Endothelial cell (in vitro differentiated cells): ENCODE measurements at regions not wholly inside any gene's neighbourhood (a gene's known extent, or its start where the extent isn't known, plus 50 kb on each side); places are given as distances from the start of the nearest gene placed in this dataset.
A peak's percentile ranks its signal among the peaks of the same experiment; 100 is the strongest.

Experiments used
- DNase-seq: peaks from one replicate; pipeline ENCODE4 v3.0.0; 2021; ENCODE audit warnings: low spot score
- H3K27ac Mint-ChIP-seq: one replicate; pipeline ENCODE4 v1.8.0; 2021; ENCODE audit warnings: mixed read lengths, inconsistent platforms; ENCODE audit not compliant: unreplicated experiment
- H3K27me3 Mint-ChIP-seq: one replicate; pipeline ENCODE4 v1.8.0; 2021; ENCODE audit warnings: mild to moderate bottlenecking, moderate library complexity, mixed read lengths, inconsistent platforms; ENCODE audit not compliant: unreplicated experiment
- H3K36me3 Mint-ChIP-seq: one replicate; pipeline ENCODE4 v1.8.0; 2021; ENCODE audit warnings: mild to moderate bottlenecking, low read depth, mixed read lengths, inconsistent platforms; ENCODE audit not compliant: unreplicated experiment
- H3K4me1 Mint-ChIP-seq: one replicate; pipeline ENCODE4 v1.8.0; 2021; ENCODE audit warnings: mild to moderate bottlenecking, mixed read lengths, inconsistent platforms; ENCODE audit not compliant: unreplicated experiment
- H3K4me3 Mint-ChIP-seq: one replicate; pipeline ENCODE4 v1.8.0; 2021; ENCODE audit warnings: mild to moderate bottlenecking, mixed read lengths, inconsistent platforms; ENCODE audit not compliant: unreplicated experiment
- H3K9me3 Mint-ChIP-seq: one replicate; pipeline ENCODE4 v1.8.0; 2021; ENCODE audit warnings: mixed read lengths, inconsistent platforms; ENCODE audit not compliant: unreplicated experiment
- CTCF ChIP-seq: fragments of 200-600 bp; sonication (generic); IDR thresholded peaks from one replicate; pipeline ENCODE4 v1.5.0; 2021; ENCODE audit warnings: antibody characterized with exemption; ENCODE audit not compliant: unreplicated experiment

DNA sequence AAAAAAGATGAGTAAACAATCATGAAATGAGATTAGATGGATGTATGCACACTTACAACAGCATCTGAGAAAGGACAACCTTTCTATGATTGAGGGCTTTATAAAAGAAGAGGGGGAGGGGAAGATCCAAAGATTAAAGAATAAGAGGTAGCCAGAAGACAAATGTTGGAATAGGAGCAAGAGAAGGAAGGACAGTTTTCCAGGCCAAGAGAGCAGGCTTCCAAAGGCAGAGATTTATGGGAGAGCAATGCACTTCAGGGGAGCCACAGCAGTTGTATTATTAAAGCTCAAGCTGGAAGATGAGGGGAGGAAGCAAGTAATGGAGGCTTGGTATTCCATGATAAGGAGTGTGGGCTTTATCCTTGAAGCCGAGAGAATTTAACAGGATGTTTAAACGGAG, 110.3 kb upstream of the PTPN13 start:
- H3K4me3 Mint-ChIP-seq: no peak overlapping the region
- no peak for DNase-seq
- H3K4me1 Mint-ChIP-seq: peaks cover 21% of the 10 kb centered on the region
- H3K9me3 Mint-ChIP-seq: no peaks in the 10 kb centered on the region
- no peak for TF ChIP-seq CTCF
- H3K36me3 Mint-ChIP-seq: no peaks in the 10 kb centered on the region
- H3K27ac Mint-ChIP-seq: peak overlapping the region; percentile 50
- peaks cover 4% of the 10 kb centered on the region for H3K27me3 Mint-ChIP-seq

- H3K9me3 Mint-ChIP-seq: no peaks in the 10 kb centered on the region
- H3K4me1 Mint-ChIP-seq: peaks cover 21% of the 10 kb centered on the region
- no peaks in the 10 kb centered on the region for H3K36me3 Mint-ChIP-seq
- no peak for TF ChIP-seq CTCF
- no peak overlapping the region for H3K27ac Mint-ChIP-seq
- DNase-seq: no peak
- no peak overlapping the region for H3K4me3 Mint-ChIP-seq
- H3K27me3 Mint-ChIP-seq: peaks cover 4% of the 10 kb centered on the region
Measured at GRCh38 chr4:86484241-86484640, 109.9 kb upstream of the PTPN13 start.

DNA sequence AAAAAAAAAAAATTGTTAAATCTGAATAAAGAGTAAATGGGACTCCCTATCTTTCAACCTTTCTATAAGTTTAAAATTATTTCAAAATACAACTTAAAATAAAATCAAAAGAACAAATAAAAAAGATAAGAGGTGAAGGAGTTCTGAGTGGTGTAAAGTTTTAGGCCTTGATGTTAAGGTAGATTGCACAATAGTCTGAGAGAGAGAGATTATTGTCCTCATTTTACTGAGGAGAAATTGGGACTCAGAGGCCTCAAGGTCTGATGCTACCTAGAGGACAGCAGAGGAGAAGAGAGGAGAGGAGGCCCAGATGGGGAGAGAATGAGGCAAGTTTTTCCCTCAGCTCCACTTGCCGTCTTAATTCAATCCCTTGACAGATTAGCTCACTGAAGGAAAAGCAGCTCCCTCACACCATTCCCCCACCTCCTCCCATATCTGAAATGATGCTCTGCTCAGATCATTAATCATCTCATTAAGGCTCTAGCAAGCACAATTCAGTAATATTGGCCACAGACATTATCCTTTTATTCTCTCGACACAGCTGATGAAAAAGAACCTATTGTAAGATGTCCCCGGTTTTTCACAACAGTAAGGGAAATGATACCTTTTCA, 106.3 kb upstream of the PTPN13 start:
- Mint-ChIP-seq H3K4me1 (peaks cover 15% of the 10 kb centered on the region), H3K36me3 (no peaks in the 10 kb centered on the region), H3K27ac (no peak overlapping the region), H3K4me3 (no peak overlapping the region), H3K27me3 (peaks cover 3% of the 10 kb centered on the region), H3K9me3 (no peaks in the 10 kb centered on the region)
- no peak for DNase-seq
- TF ChIP-seq CTCF: no peak

DNA sequence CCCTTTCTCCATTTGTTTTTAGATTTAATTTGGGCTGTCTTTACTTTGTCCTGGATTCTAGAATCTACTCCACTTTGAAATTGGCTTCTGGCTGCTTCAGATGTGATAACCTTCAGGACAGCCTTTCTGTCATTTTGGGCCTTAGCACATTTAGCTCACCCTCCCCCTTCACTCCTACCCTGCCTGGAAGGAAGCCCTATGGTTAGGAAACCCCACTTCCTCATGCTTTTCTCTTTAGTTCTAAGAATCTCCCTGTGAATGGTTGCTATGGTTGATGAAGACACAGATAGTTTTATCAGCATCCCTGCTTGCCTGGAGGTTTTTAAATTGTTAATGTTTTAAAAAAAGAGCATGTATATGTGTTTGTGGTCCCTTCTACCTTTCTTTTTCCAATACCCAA, 100.7 kb upstream of the PTPN13 start:
- Mint-ChIP-seq H3K27ac (peak overlapping the region; percentile 39), H3K36me3 (no peaks in the 10 kb centered on the region), H3K4me1 (peaks cover 18% of the 10 kb centered on the region), H3K27me3 (no peaks in the 10 kb centered on the region), H3K4me3 (no peak overlapping the region), H3K9me3 (no peaks in the 10 kb centered on the region)
- no peak for TF ChIP-seq CTCF
- no peak for DNase-seq

DNA sequence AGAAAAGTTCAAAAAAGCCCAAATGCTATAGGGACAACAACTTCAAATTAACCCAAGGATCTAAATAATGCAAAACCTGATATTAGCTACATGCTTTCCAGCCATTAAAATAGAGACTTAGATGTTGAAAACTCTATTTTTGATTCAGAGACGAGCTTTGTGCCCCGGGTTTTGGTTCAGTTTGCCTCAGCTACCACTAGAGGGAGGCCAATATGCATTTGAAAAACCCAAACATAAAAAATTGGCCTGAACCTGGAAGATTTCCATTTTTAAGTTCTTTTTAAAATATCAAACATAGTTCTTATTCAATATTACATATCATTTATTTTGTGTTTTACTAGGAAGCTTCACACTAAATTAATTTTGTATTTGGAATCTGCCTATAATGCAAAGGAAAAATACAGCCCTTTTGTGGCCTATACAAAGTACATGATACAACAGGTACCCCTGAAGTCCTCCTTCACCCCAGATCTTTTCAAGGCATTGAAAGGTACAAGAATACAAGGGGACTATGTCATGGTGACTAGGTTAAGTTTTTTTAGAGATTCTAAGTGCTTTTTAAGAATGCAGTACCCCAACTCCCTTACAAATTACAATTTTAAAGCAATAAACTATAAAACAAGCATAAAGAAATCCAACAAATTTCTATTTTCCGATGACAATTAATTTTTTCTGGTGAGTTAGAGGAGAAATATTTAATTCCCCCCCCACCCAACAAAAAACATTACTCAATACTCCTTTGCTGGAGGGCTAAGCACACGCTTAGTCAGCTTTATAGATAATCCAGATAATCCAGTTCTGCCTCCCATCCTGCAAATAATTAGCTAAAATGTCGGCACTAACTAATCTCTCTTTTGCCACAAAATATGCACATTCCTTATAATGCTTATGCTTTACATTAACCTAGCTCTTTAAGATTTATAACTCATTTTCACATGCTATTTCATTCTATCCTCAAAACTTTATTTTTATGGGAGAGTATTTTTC, 97.7 kb upstream of the PTPN13 start:
- Mint-ChIP-seq H3K27me3 (no peaks in the 10 kb centered on the region), H3K36me3 (no peaks in the 10 kb centered on the region), H3K9me3 (no peaks in the 10 kb centered on the region), H3K4me3 (no peak overlapping the region), H3K4me1 (peaks cover 22% of the 10 kb centered on the region), H3K27ac (no peak overlapping the region)
- peak; percentile 15 for DNase-seq
- TF ChIP-seq CTCF: peak; percentile 95
